AG10803 (cell line): ENCODE measurements at regions not wholly inside any gene's neighbourhood (a gene's known extent, or its start where the extent isn't known, plus 50 kb on each side); places are given as distances from the start of the nearest gene placed in this dataset.
A peak's percentile ranks its signal among the peaks of the same experiment; 100 is the strongest.
"Not testable (repeated sequence)": the region's sequence is repeated elsewhere in the genome, so short reads cannot be mapped to it uniquely, and the experiment has no call there.

Experiments used
- DNase-seq: peaks from one replicate; pipeline ENCODE4 v3.0.0; 2010; ENCODE audit warnings: low read depth
- H3K4me3 ChIP-seq: 2 replicates; pipeline ENCODE4 v1.5.1; 2011; ENCODE audit warnings: mild to moderate bottlenecking, low read length, control low read depth
- TF ChIP-seq, protein P1 (sequence below): conservative IDR thresholded peaks from 2 replicates; pipeline ENCODE4 v1.5.1; 2011; ENCODE audit warnings: mild to moderate bottlenecking, low read length, control low read depth, inconsistent platforms

DNA sequence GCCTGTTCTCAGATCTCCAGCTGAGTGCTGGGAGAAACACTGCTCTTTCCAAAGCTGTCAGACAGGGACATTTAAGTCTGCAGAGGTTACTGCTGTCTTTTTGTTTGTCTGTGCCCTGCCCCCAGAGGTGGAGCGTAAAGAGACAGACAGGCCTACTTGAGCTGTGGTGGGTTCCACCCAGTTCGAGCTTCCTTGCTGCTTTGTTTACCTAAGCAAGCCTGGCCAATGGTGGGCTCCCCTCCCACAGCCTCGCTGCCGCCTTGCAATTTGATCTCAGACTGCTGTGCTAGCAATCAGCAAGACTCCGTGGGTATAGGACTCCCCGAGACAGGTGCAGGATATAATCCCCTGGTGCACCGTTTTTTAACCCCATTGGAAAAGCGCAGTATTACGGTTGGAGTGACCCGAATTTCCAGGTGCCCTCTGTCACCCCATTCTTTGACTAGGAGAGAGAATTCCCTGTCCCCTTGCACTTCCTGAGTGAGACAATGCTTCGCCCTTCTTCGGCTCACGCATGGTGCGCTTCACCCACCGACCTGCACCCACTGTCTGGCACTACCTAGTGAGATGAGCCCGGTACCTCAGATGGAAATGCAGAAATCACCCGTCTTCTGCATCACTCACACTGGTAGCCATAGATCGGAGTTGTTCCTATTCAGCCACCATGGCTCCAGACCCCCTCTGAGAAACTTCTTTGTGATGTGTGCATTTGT, 650.3 kb upstream of the ALG10B start:
- TF ChIP-seq, protein P1, sequence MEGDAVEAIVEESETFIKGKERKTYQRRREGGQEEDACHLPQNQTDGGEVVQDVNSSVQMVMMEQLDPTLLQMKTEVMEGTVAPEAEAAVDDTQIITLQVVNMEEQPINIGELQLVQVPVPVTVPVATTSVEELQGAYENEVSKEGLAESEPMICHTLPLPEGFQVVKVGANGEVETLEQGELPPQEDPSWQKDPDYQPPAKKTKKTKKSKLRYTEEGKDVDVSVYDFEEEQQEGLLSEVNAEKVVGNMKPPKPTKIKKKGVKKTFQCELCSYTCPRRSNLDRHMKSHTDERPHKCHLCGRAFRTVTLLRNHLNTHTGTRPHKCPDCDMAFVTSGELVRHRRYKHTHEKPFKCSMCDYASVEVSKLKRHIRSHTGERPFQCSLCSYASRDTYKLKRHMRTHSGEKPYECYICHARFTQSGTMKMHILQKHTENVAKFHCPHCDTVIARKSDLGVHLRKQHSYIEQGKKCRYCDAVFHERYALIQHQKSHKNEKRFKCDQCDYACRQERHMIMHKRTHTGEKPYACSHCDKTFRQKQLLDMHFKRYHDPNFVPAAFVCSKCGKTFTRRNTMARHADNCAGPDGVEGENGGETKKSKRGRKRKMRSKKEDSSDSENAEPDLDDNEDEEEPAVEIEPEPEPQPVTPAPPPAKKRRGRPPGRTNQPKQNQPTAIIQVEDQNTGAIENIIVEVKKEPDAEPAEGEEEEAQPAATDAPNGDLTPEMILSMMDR = no peak
- DNase-seq = no peak
- H3K4me3 ChIP-seq = no peak overlapping the region

DNA sequence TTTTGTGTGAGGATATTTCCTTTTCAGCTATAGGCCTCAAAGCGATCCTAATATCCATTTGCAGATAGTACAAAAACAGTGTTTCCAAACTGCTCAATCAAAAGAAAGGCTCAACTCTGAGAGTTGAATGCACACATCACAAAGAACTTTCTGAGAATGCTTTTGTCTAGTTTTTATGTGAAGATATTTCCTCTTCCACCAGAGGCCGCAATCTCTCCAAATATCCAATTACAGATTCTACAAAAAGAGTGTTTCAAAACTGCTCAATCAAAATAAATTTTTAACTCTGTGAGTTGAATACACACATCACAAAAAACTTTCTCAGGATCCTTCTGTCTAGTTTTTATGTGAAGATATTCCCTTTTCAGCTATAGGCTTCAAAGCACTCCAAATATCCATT, 648.0 kb upstream of the ALG10B start:
- not testable (repeated sequence) for DNase-seq, H3K4me3 ChIP-seq

DNA sequence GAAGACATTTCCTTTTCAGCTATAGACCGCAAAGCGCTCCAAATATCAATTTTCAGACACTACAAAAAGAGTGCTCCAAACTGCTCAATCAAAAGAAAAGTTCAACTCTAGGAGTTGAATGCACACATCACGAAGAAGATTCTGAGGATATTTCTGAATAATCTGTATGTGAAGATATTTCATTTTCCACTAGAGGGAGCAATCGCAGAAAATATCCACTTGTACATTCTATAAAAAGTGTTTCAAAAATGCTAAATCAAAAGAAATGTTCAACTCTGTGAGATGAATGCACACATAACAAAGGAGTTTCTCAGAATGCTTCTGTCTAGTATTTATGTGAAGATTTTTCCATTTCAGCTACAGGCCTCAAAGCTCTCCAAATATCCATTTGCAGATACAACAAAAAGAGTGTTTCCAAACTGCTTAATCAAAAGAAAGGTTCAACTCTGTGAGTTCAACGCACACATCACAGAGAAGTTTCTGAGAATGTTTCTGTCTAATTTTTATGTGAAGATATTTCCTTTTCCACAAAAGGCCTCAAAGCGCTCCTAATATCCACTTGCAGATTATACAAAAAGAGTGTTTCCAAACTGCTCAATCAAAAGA, 643.8 kb upstream of the ALG10B start:
- no peak overlapping the region for H3K4me3 ChIP-seq
- TF ChIP-seq, protein P1 = peak; percentile 16; the same call in 1 of the 2 replicates
- no peak for DNase-seq

DNA sequence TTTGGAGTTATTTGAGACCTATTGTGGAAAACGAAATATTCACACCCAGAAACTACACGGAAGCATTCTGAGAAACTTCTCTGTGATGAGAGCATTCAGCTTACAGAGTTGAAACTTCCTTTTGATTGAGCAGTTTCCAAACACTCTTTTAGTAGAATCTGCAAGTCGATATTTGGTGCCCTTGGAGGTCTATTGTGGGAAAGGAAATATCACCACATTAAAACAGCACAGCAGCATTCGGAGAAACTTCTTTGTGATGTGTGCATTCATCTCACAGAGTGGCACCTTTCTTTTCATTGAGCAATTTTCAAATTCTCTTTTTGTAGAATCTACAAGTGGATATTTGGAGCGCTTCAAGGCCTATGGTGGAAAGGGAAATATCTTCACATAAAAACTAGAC, 595.7 kb upstream of the ALG10B start:
- no peak for DNase-seq
- TF ChIP-seq, protein P1 = no peak
- no peak overlapping the region for H3K4me3 ChIP-seq

DNA sequence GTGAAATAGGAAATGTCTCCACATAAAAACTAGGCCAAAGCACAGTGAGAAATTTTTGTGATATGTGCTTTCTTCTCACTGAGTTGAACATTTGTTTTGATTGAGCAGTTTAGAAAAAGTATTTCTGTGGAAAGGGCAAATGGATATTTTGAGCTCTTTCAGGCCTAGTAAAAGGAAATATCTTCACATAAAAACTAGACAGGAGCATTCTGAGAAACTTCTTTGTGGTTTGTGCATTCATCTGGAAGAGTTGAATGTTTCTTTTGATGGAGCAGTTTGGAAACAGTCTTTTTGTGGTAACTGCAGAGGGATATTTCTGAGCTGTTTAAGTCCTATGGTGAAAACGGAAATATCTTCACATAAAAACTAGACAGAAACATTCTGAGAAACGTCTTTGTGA, 582.7 kb upstream of the ALG10B start:
- TF ChIP-seq, protein P1 = no peak
- no peak overlapping the region for H3K4me3 ChIP-seq
- DNase-seq = no peak
